Glutamatergic neuron (in vitro differentiated cells): ENCODE measurements at regions not wholly inside any gene's neighbourhood (a gene's known extent, or its start where the extent isn't known, plus 50 kb on each side); places are given as distances from the start of the nearest gene placed in this dataset.

ENCODE experiments used
- DNase-seq: peaks from one replicate; pipeline ENCODE4 v3.0.0; 2022
- H3K27ac Mint-ChIP-seq: one replicate; pipeline ENCODE4 v1.8.0; 2020; ENCODE audit warnings: mild to moderate bottlenecking, mixed read lengths, inconsistent platforms; ENCODE audit not compliant: unreplicated experiment
- H3K27me3 Mint-ChIP-seq: one replicate; pipeline ENCODE4 v1.8.0; 2020; ENCODE audit warnings: mild to moderate bottlenecking, moderate library complexity, mixed read lengths, inconsistent platforms; ENCODE audit not compliant: unreplicated experiment
- H3K36me3 Mint-ChIP-seq: one replicate; pipeline ENCODE4 v1.8.0; 2020; ENCODE audit warnings: mild to moderate bottlenecking, mixed read lengths, inconsistent platforms; ENCODE audit not compliant: unreplicated experiment
- H3K4me1 Mint-ChIP-seq: one replicate; pipeline ENCODE4 v1.8.0; 2020; ENCODE audit warnings: mild to moderate bottlenecking, low read depth, mixed read lengths, inconsistent platforms; ENCODE audit not compliant: unreplicated experiment
- H3K4me3 Mint-ChIP-seq: one replicate; pipeline ENCODE4 v1.8.0; 2020; ENCODE audit warnings: mild to moderate bottlenecking, mixed read lengths, inconsistent platforms; ENCODE audit not compliant: unreplicated experiment
- H3K9me3 Mint-ChIP-seq: one replicate; pipeline ENCODE4 v1.8.0; 2020; ENCODE audit warnings: mild to moderate bottlenecking, moderate library complexity, mixed read lengths, inconsistent platforms; ENCODE audit not compliant: unreplicated experiment
- CTCF ChIP-seq: fragments of 200-600 bp; sonication (generic); IDR thresholded peaks from one replicate; pipeline ENCODE4 v1.5.0; 2021; ENCODE audit not compliant: partially characterized antibody, unreplicated experiment

GRCh38 chr2:144084114-144084661 lies 435.7 kb downstream of the ZEB2 start:
- no peaks in the 10 kb centered on the region for H3K36me3 Mint-ChIP-seq
- H3K27me3 Mint-ChIP-seq, result no peaks in the 10 kb centered on the region
- DNase-seq, result no peak
- H3K27ac Mint-ChIP-seq, result no peak overlapping the region
- H3K9me3 Mint-ChIP-seq, result peaks cover 4% of the 10 kb centered on the region
- H3K4me1 Mint-ChIP-seq, result peaks cover 8% of the 10 kb centered on the region
- no peak overlapping the region for H3K4me3 Mint-ChIP-seq
- TF ChIP-seq CTCF, result no peak

DNA sequence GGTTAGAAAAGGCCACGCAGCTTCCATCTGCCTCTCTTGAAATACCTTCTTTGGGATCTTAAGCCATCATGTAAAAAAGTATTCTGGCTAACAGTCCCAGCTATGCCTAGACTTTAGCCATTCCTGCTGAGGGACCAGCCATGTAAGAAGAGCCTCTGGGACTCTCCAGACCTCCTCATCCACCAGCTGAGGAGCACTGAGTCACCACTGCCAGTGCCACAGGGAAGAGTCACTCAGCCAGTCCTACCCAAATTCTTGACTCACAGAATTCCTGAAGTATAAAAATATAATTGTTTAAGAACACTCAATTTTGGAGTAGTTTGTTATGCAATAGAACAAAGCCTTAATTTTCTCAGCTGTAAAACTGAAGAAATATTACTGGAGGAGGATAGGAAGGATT lies 436.7 kb downstream of the ZEB2 start:
- H3K4me3 Mint-ChIP-seq, result no peak overlapping the region
- H3K27ac Mint-ChIP-seq, result no peak overlapping the region
- DNase-seq, result no peak
- H3K9me3 Mint-ChIP-seq, result peaks cover 4% of the 10 kb centered on the region
- H3K4me1 Mint-ChIP-seq, result peaks cover 18% of the 10 kb centered on the region
- no peaks in the 10 kb centered on the region for H3K36me3 Mint-ChIP-seq
- H3K27me3 Mint-ChIP-seq, result no peaks in the 10 kb centered on the region
- no peak for TF ChIP-seq CTCF

DNA sequence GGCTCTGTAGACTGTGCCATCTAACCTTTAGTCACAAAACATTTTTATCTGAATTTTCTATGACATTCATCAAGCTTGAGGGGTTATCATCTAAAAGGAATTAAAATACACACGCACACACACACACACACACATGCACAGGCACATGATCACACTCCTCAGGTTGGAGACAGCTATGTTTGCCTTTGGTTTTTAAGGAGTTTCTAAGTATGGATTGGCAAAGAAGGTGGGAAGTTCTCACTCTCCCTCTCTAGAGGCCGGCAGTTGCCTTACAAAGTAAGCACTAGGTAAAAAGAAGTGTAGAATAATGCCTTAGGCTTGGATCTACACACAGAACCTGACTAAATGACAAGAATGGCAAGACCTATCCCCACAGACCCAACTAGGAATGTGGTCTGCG lies 437.1 kb downstream of the ZEB2 start:
- no peak for TF ChIP-seq CTCF
- no peak overlapping the region for H3K4me3 Mint-ChIP-seq
- no peaks in the 10 kb centered on the region for H3K36me3 Mint-ChIP-seq
- peaks cover 22% of the 10 kb centered on the region for H3K4me1 Mint-ChIP-seq
- DNase-seq, result no peak
- no peak overlapping the region for H3K27ac Mint-ChIP-seq
- no peaks in the 10 kb centered on the region for H3K27me3 Mint-ChIP-seq
- H3K9me3 Mint-ChIP-seq, result peaks cover 4% of the 10 kb centered on the region

DNA sequence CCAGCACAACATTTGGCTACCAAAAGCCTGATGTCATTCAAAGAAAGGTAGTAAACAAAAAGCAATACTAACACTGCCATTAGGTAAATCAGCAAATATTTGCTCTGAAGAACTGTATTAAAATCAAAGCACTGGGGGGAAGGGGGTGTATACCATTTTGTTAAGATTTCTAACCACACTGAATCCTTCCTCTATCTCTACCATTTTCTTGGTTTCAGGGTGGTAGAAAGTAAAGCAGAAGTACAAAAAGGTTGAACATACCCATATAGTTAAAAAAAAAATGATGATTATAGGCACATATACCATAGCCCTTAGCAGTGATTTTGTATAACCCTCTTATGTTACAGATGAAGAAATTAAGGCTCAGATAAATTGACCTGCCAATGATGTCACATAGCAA lies 437.6 kb downstream of the ZEB2 start:
- H3K27ac Mint-ChIP-seq, result no peak overlapping the region
- H3K9me3 Mint-ChIP-seq, result peaks cover 4% of the 10 kb centered on the region
- no peak for DNase-seq
- no peak for TF ChIP-seq CTCF
- peaks cover 22% of the 10 kb centered on the region for H3K4me1 Mint-ChIP-seq
- no peak overlapping the region for H3K4me3 Mint-ChIP-seq
- H3K27me3 Mint-ChIP-seq, result no peaks in the 10 kb centered on the region
- no peaks in the 10 kb centered on the region for H3K36me3 Mint-ChIP-seq

DNA sequence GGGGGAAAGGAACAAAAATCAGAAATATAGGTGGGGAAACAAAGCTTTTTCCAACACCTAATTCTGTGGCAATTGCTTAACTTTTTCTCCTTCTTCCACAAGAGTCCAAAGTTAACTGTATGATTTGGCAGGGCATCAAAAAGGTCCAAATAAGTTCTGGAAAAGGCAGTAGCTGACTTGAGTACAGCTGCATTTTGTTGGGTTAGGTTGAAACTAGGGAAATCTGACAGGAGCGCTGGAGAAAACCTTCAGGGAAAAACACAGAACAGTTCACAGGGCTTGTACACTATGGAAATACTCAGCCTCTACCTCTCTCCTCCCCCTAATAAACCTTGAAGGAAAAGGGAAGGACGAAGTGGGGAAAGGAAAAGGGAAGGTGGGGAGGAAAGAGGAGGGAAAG lies 438.6 kb downstream of the ZEB2 start:
- DNase-seq, result no peak
- Mint-ChIP-seq H3K27ac (no peak overlapping the region), H3K9me3 (peaks cover 5% of the 10 kb centered on the region), H3K4me3 (no peak overlapping the region), H3K36me3 (no peaks in the 10 kb centered on the region), H3K4me1 (peaks cover 22% of the 10 kb centered on the region), H3K27me3 (no peaks in the 10 kb centered on the region)
- TF ChIP-seq CTCF, result no peak
